Stomach (tissue), 8 donors: ENCODE measurements at regions not wholly inside any gene's neighbourhood (a gene's known extent, or its start where the extent isn't known, plus 50 kb on each side); places are given as distances from the start of the nearest gene placed in this dataset.

Experiments used
- DNase-seq, 2 donors: peaks; one replicate each; pipeline versions ENCODE4 v3.0.0 to v3.0.0-alpha.2; 2013 to 2019
- H3K27ac ChIP-seq, 5 donors: fragments of 200-600 bp in 4 of 5; sonication (generic) in 4 of 5; one replicate each; pipeline ENCODE4 v1.5.1; 2013 to 2019; ENCODE audit warnings: mild to moderate bottlenecking in 1 of 5, moderate library complexity in 1 of 5
- H3K27me3 ChIP-seq, 3 donors: fragments of 200-600 bp; sonication (generic); one replicate each; pipeline ENCODE4 v1.5.1; 2017 to 2019; ENCODE audit warnings: mixed run types in 1 of 3
- H3K36me3 ChIP-seq, 4 donors: fragments of 200-600 bp; sonication (generic); 1 replicate in 3 of 4; 2 replicates in 1 of 4; pipeline ENCODE4 v1.5.1; 2016 to 2019
- H3K4me1 ChIP-seq, 4 donors: fragments of 200-600 bp; sonication (generic); one replicate each; pipeline ENCODE4 v1.5.1; 2016 to 2019
- H3K4me3 ChIP-seq, 4 donors: fragments of 200-600 bp; sonication (generic) in 3 of 4; one replicate each; pipeline ENCODE4 v1.5.1; 2016 to 2019; ENCODE audit warnings: mild to moderate bottlenecking in 1 of 4
- H3K9me3 ChIP-seq, 4 donors: fragments of 200-600 bp; sonication (generic); one replicate each; pipeline ENCODE4 v1.5.1; 2016 to 2019
- EP300 ChIP-seq: sonication (generic); formaldehyde crosslinking; IDR thresholded peaks from one replicate; pipeline ENCODE4 v1.6.1; 2017; ENCODE audit warnings: antibody characterized with exemption
- POLR2A ChIP-seq, 4 donors: fragments of 450-650 bp; IDR thresholded peaks; one replicate each; pipeline ENCODE4 v1.6.1; 2016; ENCODE audit warnings: antibody characterized with exemption in 4 of 4, control low read depth in 2 of 4, mild to moderate bottlenecking in 1 of 4, moderate library complexity in 1 of 4
- POLR2AphosphoS5 ChIP-seq, 3 donors: sonication (generic); formaldehyde crosslinking; IDR thresholded peaks; one replicate each; pipeline ENCODE4 v1.6.1; 2016; ENCODE audit warnings: antibody characterized with exemption in 3 of 3
- whole genome bisulfite sequencing, 5 donors: extraction: QIAGEN DNeasy Blood & Tissue Kit in 3 of 5; methylation state at CpG; one replicate each; pipeline versions ENCODE4 v1.1.5 to v1.1.7; 2013 to 2018; 5-methylcytosine and 5-hydroxymethylcytosine counted together
- intact Hi-C: fragments of 100-400 bp; cut with DNase I; formaldehyde crosslinking; loops from one replicate; pipeline ENCODE4 v1.15.1; 2023; ENCODE audit warnings: low total_unique reads
- TF ChIP-seq, protein P1 (sequence below), 7 experiments: fragments of 450-650 bp in 4 of 7; fragments of 200-600 bp in 3 of 7; sonication (generic) in 3 of 7; IDR thresholded peaks; one replicate each; pipeline ENCODE4 v1.5.1; 2016 to 2019; ENCODE audit warnings: antibody characterized with exemption in 7 of 7, control low read depth in 2 of 7, mild to moderate bottlenecking in 1 of 7
- donor health status: healthy with polysubstance abuse.
- donor health status: Bipolar disorder and iron deficiency.
- donor health status: healthy.

DNA sequence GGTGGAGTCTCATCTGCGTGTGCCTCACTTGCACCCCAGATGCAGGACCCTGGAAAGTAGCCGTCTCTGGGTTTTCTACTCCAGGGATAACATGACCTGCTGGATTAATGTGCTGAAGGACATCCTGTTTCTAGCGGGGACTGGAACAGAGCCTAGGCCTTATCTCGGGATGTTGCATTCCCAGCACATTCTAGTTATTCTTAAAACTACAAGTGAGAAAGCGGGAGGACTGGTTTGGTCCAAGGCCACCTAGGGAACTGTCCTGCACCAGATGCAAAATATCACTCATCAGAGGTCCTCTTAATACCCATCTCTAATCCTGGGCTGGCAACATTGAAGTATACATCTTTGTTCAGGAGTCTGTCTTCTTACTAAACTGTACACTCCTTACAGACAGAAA lies 179.9 kb downstream of the ZC3H11B start:
- Histone ChIP-seq H3K27ac (no peak overlapping the region), H3K4me3 (no peak overlapping the region), H3K27me3 (no peaks in the 10 kb centered on the region), H3K9me3 (no peaks in the 10 kb centered on the region), H3K36me3 (no peaks in the 10 kb centered on the region), H3K4me1 (peaks cover 0 to 5% (median 0%) of the 10 kb centered on the region in 4 donors)
- peak in 1 of 2 donors; percentile 14 for DNase-seq
- 58 to 72% (median 71%) methylated on average over 5 of the region's 5 CpGs for WGBS, 5 donors
- TF ChIP-seq, protein P1, sequence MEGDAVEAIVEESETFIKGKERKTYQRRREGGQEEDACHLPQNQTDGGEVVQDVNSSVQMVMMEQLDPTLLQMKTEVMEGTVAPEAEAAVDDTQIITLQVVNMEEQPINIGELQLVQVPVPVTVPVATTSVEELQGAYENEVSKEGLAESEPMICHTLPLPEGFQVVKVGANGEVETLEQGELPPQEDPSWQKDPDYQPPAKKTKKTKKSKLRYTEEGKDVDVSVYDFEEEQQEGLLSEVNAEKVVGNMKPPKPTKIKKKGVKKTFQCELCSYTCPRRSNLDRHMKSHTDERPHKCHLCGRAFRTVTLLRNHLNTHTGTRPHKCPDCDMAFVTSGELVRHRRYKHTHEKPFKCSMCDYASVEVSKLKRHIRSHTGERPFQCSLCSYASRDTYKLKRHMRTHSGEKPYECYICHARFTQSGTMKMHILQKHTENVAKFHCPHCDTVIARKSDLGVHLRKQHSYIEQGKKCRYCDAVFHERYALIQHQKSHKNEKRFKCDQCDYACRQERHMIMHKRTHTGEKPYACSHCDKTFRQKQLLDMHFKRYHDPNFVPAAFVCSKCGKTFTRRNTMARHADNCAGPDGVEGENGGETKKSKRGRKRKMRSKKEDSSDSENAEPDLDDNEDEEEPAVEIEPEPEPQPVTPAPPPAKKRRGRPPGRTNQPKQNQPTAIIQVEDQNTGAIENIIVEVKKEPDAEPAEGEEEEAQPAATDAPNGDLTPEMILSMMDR (IDR thresholded peaks at IDR 0.05) = no peak
- TF ChIP-seq POLR2AphosphoS5 (IDR thresholded peaks at IDR 0.05) (no peak), POLR2A (IDR thresholded peaks at IDR 0.05) (no peak), EP300 (no peak)
- intact Hi-C loops = no loop called here

DNA sequence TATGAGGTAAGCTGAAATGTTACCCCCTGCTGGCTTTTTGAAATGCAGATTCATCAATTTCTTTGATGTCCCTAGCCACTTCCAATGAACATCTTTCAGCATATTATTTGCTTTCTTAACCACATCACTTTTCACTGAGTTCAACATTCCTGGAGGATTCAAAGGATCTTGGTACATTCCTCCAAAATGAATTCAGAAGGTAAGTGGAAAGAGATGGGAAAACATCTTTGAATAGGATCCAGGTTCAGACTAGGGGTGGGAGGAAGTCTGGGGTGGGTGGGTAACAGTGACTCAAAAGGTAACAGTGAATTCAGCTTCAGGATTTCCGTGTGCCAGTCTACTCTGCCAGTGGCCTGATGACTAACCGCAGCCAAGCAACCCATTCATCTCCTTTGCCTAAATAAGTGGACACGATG lies 180.7 kb downstream of the ZC3H11B start:
- WGBS, 5 donors = 72 to 89% (median 84%) methylated on average over 3 of the region's 3 CpGs
- H3K9me3 ChIP-seq = no peaks in the 10 kb centered on the region
- TF ChIP-seq EP300 (no peak), POLR2AphosphoS5 (IDR thresholded peaks at IDR 0.05) (no peak), POLR2A (IDR thresholded peaks at IDR 0.05) (no peak)
- TF ChIP-seq, protein P1 (IDR thresholded peaks at IDR 0.05) = no peak
- peaks cover 0 to 5% (median 0%) of the 10 kb centered on the region in 4 donors for H3K4me1 ChIP-seq
- no peak for DNase-seq
- H3K27ac ChIP-seq = no peak overlapping the region
- no peaks in the 10 kb centered on the region for H3K36me3 ChIP-seq
- no peak overlapping the region for H3K4me3 ChIP-seq
- intact Hi-C loops = no loop called here
- no peaks in the 10 kb centered on the region for H3K27me3 ChIP-seq

DNA sequence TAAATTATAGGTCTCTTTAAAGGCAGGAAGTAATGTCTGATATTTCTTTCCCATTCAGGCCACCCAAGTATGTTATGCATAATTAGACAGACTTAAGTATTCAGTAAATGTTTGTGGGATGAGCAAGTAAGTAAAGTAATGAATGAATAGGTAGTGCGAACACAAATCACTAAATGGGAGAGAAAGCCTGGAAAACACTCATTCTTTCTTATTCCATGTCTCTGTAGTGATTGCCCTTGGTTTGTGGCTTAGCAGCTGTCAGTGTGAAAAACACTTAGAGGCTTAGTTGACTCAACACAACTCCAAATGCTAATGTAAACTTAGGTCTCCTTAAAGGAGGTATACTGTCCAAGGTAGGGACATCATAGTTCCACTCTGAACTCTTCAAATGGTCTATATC lies 182.5 kb downstream of the ZC3H11B start:
- WGBS, 5 donors = 86 to 98% (median 96%) methylated on average over 1 of the region's 1 CpG

DNA sequence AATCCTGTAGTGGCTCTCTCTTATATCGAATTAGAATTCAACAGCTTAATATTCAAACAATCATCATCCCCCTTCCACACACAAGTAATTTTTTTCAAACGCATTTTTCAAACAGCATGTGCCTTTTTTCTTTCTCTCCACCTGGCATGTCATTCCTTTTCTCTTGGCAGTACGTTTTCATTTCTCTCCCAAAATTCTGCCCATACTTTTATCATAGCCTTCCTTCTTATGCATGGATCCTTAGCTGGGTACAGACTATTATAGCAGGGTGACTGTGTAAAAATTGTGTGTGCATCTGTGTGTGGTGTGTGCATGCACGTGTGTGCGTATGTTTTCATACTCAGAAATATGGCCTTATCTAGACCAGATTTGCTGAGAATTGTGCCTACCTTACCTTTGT lies 184.3 kb downstream of the ZC3H11B start:
- H3K36me3 ChIP-seq = no peaks in the 10 kb centered on the region
- WGBS, 5 donors = 76 to 91% (median 87%) methylated on average over 5 of the region's 5 CpGs
- TF ChIP-seq, protein P1 (IDR thresholded peaks at IDR 0.05) = no peak
- TF ChIP-seq POLR2A (IDR thresholded peaks at IDR 0.05) (no peak), EP300 (no peak), POLR2AphosphoS5 (IDR thresholded peaks at IDR 0.05) (no peak)
- no peaks in the 10 kb centered on the region for H3K27me3 ChIP-seq
- H3K4me1 ChIP-seq = peaks cover 0 to 5% (median 0%) of the 10 kb centered on the region in 4 donors
- H3K9me3 ChIP-seq = no peaks in the 10 kb centered on the region
- no peak for DNase-seq
- no peak overlapping the region for H3K27ac ChIP-seq
- intact Hi-C loops = no loop called here
- no peak overlapping the region for H3K4me3 ChIP-seq

More for the DNA sequence above, 182.5 kb downstream of the ZC3H11B start:
- H3K27ac ChIP-seq = no peak overlapping the region
- no peak for TF ChIP-seq POLR2A (IDR thresholded peaks at IDR 0.05)
- no peaks in the 10 kb centered on the region for H3K9me3 ChIP-seq
- no peak overlapping the region for H3K4me3 ChIP-seq
- H3K27me3 ChIP-seq = no peaks in the 10 kb centered on the region
- intact Hi-C loops = no loop called here
- peaks cover 0 to 5% (median 0%) of the 10 kb centered on the region in 4 donors for H3K4me1 ChIP-seq
- DNase-seq = no peak
- H3K36me3 ChIP-seq = no peaks in the 10 kb centered on the region

DNA sequence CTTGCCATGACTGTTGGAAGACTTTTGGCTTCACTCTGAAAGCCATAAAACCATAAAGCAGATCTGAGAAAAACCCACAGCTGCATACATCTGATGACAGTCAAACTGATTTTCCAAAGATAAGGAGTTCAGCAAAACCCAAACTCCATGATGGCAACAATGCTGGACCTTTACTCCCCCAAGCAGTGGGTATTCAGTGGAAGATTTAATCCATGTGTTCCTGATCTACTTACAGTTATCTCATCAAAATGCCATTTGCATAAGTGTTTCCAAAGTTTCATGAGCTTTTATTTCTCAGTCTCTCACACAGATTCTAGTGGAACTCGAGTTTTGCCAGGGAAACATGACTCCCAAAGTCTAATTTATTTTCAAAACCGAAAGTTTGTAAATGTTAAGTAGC lies 184.9 kb downstream of the ZC3H11B start:
- 49 to 69% (median 58%) methylated on average over 2 of the region's 2 CpGs for WGBS, 5 donors

More for the DNA sequence above, 184.9 kb downstream of the ZC3H11B start:
- intact Hi-C loops = no loop called here
- H3K9me3 ChIP-seq = no peaks in the 10 kb centered on the region
- H3K27ac ChIP-seq = no peak overlapping the region
- no peaks in the 10 kb centered on the region for H3K36me3 ChIP-seq
- H3K4me3 ChIP-seq = no peak overlapping the region
- no peaks in the 10 kb centered on the region for H3K27me3 ChIP-seq
- TF ChIP-seq, protein P1 (IDR thresholded peaks at IDR 0.05) = no peak
- no peak for TF ChIP-seq POLR2A (IDR thresholded peaks at IDR 0.05)
- no peak for TF ChIP-seq POLR2AphosphoS5 (IDR thresholded peaks at IDR 0.05)
- no peak for TF ChIP-seq EP300
- peaks cover 0 to 4% (median 0%) of the 10 kb centered on the region in 4 donors for H3K4me1 ChIP-seq
- DNase-seq = no peak
